BJ (cell line): ENCODE measurements at regions not wholly inside any gene's neighbourhood (a gene's known extent, or its start where the extent isn't known, plus 50 kb on each side); places are given as distances from the start of the nearest gene placed in this dataset.

Experiments used
- CTCF ChIA-PET: fragments of 350-600 bp; formaldehyde crosslinking; extraction: SDS; loops from one replicate; lab custom pipeline; 2021; ENCODE audit warnings: antibody characterized with exemption, inconsistent platforms; lab: Yijun Ruan, JAX
- POLR2A ChIA-PET: fragments of 300-600 bp; sonication (Branson Sonifier 250); formaldehyde crosslinking; extraction: SDS; loops from one replicate; lab custom pipeline; 2021; ENCODE audit warnings: antibody characterized with exemption; lab: Charles Lee
- DNase-seq: peaks from one replicate; pipeline ENCODE4 v3.0.0-alpha.2; 2011; ENCODE audit warnings: low read depth
- H3K27me3 ChIP-seq: 2 replicates; pipeline ENCODE4 v1.6.0; 2011; ENCODE audit warnings: low read length; ENCODE audit not compliant: control insufficient read depth, insufficient read depth
- H3K36me3 ChIP-seq: 2 replicates; pipeline ENCODE4 v1.5.1; 2011; ENCODE audit warnings: low read length; ENCODE audit not compliant: control insufficient read depth, insufficient read depth
- H3K4me3 ChIP-seq: 2 replicates; pipeline ENCODE4 v1.5.1; 2011; ENCODE audit warnings: low read depth, mild to moderate bottlenecking, control low read depth, low read length
- CTCF ChIP-seq: IDR thresholded peaks from 2 replicates; pipeline ENCODE4 v1.5.1; 2011; ENCODE audit warnings: low read depth, mild to moderate bottlenecking, control low read depth, inconsistent platforms, low read length, moderate library complexity; ENCODE audit not compliant: insufficient read depth

- DNase-seq: no peak
- no peak for TF ChIP-seq CTCF
- ChIA-PET POLR2A (no interaction called here), CTCF (no interaction called here)
- Histone ChIP-seq H3K36me3 (no peaks in the 10 kb centered on the region), H3K4me3 (no peak overlapping the region), H3K27me3 (no peaks in the 10 kb centered on the region)
Observed at GRCh38 chr1:18047122-18047521, 60.5 kb upstream of the IGSF21 start.

- H3K4me3 ChIP-seq: no peak overlapping the region
- POLR2A ChIA-PET: no interaction called here
- H3K36me3 ChIP-seq: no peaks in the 10 kb centered on the region
- CTCF ChIA-PET: interaction anchor here (0.9 kb wide), 1 partner anchor 18 kb away, joined by 3 read pairs; no protein-coding TSS in a partner anchor
- TF ChIP-seq CTCF: no peak
- DNase-seq: no peak
- H3K27me3 ChIP-seq: no peaks in the 10 kb centered on the region
Observed at GRCh38 chr1:18049228-18049627, 58.4 kb upstream of the IGSF21 start.

GRCh38 chr1:18052671-18053070, 54.9 kb upstream of the IGSF21 start:
- no peak for DNase-seq
- Histone ChIP-seq H3K36me3 (no peaks in the 10 kb centered on the region), H3K27me3 (no peaks in the 10 kb centered on the region), H3K4me3 (no peak overlapping the region)
- TF ChIP-seq CTCF: no peak
- ChIA-PET POLR2A (no interaction called here), CTCF (no interaction called here)

- H3K4me3 ChIP-seq: no peak overlapping the region
- no peaks in the 10 kb centered on the region for H3K27me3 ChIP-seq
- ChIA-PET CTCF (no interaction called here), POLR2A (no interaction called here)
- DNase-seq: no peak
- no peak for TF ChIP-seq CTCF
- no peaks in the 10 kb centered on the region for H3K36me3 ChIP-seq
Observed at GRCh38 chr1:18055156-18055555, 52.4 kb upstream of the IGSF21 start.

- no peak overlapping the region for H3K4me3 ChIP-seq
- POLR2A ChIA-PET: no interaction called here
- H3K36me3 ChIP-seq: no peaks in the 10 kb centered on the region
- CTCF ChIA-PET: no interaction called here
- no peaks in the 10 kb centered on the region for H3K27me3 ChIP-seq
- TF ChIP-seq CTCF: no peak
- no peak for DNase-seq
Observed at GRCh38 chr1:18056545-18056944, 51.1 kb upstream of the IGSF21 start.
